A673 (cell line): ENCODE measurements at regions not wholly inside any gene's neighbourhood (a gene's known extent, or its start where the extent isn't known, plus 50 kb on each side); places are given as distances from the start of the nearest gene placed in this dataset.
A peak's percentile ranks its signal among the peaks of the same experiment; 100 is the strongest.

ENCODE experiments used
- BruUV-seq: library from RNA; stranded (reverse); fragments of 400-500 nt; replicated peaks from 2 replicates; lab custom pipeline; 2021; lab: Mats Ljungman, UMichigan
- CTCF ChIA-PET: fragments of 300-600 bp; sonication (Branson Sonifier 250); formaldehyde crosslinking; loops from one replicate; lab custom pipeline; 2022; ENCODE audit warnings: antibody characterized with exemption; lab: Charles Lee
- POLR2A ChIA-PET: fragments of 300-600 bp; sonication (Branson Sonifier 250); formaldehyde crosslinking; loops from one replicate; lab custom pipeline; 2022; ENCODE audit warnings: antibody characterized with exemption; ENCODE audit not compliant: low non-redundant PET; lab: Charles Lee
- DNase-seq: peaks from one replicate; pipeline ENCODE4 v3.0.0-alpha.2; 2015; ENCODE audit warnings: low spot score
- H3K27ac ChIP-seq: fragments of 200-600 bp; sonication (generic); 2 replicates; pipeline ENCODE4 v1.5.1; 2016; ENCODE audit warnings: mixed run types, low read depth, mild to moderate bottlenecking, mixed read lengths, antibody characterized with exemption, low read length; ENCODE audit not compliant: poor library complexity, severe bottlenecking
- H3K27me3 ChIP-seq: fragments of 200-600 bp; sonication (generic); replicated peaks from 2 replicates; pipeline ENCODE4 v1.6.1; 2017; ENCODE audit warnings: mixed run types, low read depth, mild to moderate bottlenecking, mixed read lengths, antibody characterized with exemption, low read length; ENCODE audit not compliant: insufficient read depth, poor library complexity
- H3K36me3 ChIP-seq: fragments of 200-600 bp; sonication (generic); 2 replicates; pipeline ENCODE4 v1.6.1; 2016; ENCODE audit warnings: mixed run types, mild to moderate bottlenecking, mixed read lengths, antibody characterized with exemption, low read length; ENCODE audit not compliant: insufficient read depth, poor library complexity, severe bottlenecking
- H3K4me1 ChIP-seq: fragments of 200-600 bp; sonication (generic); 2 replicates; pipeline ENCODE4 v1.6.1; 2017; ENCODE audit warnings: mixed run types, mild to moderate bottlenecking, mixed read lengths, antibody characterized with exemption, low read length; ENCODE audit not compliant: insufficient read depth, poor library complexity, severe bottlenecking
- H3K4me3 ChIP-seq: fragments of 200-600 bp; sonication (generic); 2 replicates; pipeline ENCODE4 v1.5.1; 2016; ENCODE audit warnings: low read depth, mixed run types, mild to moderate bottlenecking, mixed read lengths, low read length; ENCODE audit not compliant: poor library complexity, severe bottlenecking
- H3K9me3 ChIP-seq: fragments of 200-600 bp; sonication (generic); 2 replicates; pipeline ENCODE4 v1.6.1; 2016; ENCODE audit warnings: mixed run types, low read depth, mild to moderate bottlenecking, mixed read lengths, antibody characterized with exemption, low read length; ENCODE audit not compliant: poor library complexity, severe bottlenecking
- EZH2 ChIP-seq: fragments of 200-600 bp; sonication (generic); IDR thresholded peaks from 2 replicates; pipeline ENCODE4 v1.6.1; 2017; ENCODE audit warnings: borderline replicate concordance, low read depth, mild to moderate bottlenecking, mixed read lengths, antibody characterized with exemption, low read length; ENCODE audit not compliant: poor library complexity, severe bottlenecking
- intact Hi-C: fragments of 100-400 bp; cut with micrococcal nuclease; formaldehyde crosslinking; loops from one replicate; pipeline ENCODE4 v1.10.0; 2022; ENCODE audit not compliant: unreplicated experiment
- TF ChIP-seq, protein P1 (sequence below): fragments of 300-800, 200-600 bp; sonication (generic); conservative IDR thresholded peaks from 2 replicates; pipeline ENCODE4 v1.5.1; 2017; ENCODE audit warnings: low read depth, mild to moderate bottlenecking, antibody characterized with exemption, low read length, moderate library complexity, mixed read lengths

DNA sequence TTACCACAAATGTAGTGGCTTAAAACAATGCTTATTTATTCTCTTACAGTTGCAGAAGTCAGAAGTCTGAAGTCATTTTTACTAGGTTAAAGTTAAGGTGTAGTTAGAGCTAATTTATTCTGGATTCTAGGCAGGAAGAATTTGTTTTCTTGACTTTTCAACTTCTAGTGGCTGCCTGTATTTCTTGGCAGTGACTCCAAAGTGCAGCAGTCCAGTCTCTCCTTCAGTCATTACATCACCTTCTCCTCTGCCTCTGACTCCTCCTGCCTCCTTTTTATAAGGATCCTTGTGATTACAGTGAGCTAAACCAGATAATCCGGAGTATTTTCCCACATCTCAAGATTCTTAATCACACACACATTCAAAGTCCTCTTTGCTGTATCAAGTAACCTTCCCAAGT lies 581.4 kb downstream of the KCNA4 start:
- intact Hi-C loops: no loop called here
- ChIA-PET CTCF (no interaction called here), POLR2A (no interaction called here)
- no TSS peak for BruUV-seq
- TF ChIP-seq, protein P1, sequence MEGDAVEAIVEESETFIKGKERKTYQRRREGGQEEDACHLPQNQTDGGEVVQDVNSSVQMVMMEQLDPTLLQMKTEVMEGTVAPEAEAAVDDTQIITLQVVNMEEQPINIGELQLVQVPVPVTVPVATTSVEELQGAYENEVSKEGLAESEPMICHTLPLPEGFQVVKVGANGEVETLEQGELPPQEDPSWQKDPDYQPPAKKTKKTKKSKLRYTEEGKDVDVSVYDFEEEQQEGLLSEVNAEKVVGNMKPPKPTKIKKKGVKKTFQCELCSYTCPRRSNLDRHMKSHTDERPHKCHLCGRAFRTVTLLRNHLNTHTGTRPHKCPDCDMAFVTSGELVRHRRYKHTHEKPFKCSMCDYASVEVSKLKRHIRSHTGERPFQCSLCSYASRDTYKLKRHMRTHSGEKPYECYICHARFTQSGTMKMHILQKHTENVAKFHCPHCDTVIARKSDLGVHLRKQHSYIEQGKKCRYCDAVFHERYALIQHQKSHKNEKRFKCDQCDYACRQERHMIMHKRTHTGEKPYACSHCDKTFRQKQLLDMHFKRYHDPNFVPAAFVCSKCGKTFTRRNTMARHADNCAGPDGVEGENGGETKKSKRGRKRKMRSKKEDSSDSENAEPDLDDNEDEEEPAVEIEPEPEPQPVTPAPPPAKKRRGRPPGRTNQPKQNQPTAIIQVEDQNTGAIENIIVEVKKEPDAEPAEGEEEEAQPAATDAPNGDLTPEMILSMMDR: no peak
- TF ChIP-seq EZH2: no peak
- H3K4me1 ChIP-seq: no peaks in the 10 kb centered on the region
- no peak overlapping the region for H3K27ac ChIP-seq
- DNase-seq: no peak
- H3K27me3 ChIP-seq: peaks cover 10% of the 10 kb centered on the region
- H3K36me3 ChIP-seq: no peaks in the 10 kb centered on the region
- no peaks in the 10 kb centered on the region for H3K9me3 ChIP-seq
- no peak overlapping the region for H3K4me3 ChIP-seq

DNA sequence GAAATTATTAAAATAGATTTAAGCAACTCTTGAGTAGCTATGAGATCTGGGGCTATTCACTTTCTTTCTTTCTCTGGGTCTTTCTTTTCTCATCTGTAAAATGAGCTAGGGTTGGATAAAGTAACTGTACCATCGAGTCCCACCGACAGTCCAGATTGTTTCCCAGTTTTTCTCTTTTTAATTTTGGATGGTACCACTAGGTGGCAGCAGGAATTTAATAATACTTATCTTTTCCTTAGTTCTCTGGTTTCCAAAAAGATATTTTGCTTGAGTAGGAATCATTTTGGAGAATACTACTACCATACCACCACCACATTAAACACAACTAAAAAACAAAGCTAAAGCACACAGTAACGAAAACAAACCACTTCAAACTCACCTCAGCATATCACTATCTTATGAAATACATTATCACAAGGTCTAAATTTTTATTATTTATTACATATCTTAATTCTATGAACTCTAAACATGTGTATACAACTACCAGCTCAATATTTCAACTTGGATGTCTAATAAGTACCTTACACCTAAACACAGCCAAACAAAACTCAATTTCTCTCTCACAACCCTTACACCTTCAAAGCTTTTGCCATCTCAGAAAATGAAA lies 584.0 kb downstream of the KCNA4 start:
- no peak overlapping the region for H3K27ac ChIP-seq
- intact Hi-C loops: loop anchor here (1.0 to 5.0 kb wide), 4 partner anchors 710 to 1485 kb away; no protein-coding TSS in a partner anchor
- BruUV-seq: no TSS peak
- no peaks in the 10 kb centered on the region for H3K36me3 ChIP-seq
- peaks cover 10% of the 10 kb centered on the region for H3K27me3 ChIP-seq
- H3K4me1 ChIP-seq: no peaks in the 10 kb centered on the region
- CTCF ChIA-PET: interaction anchor here (0.6 to 1.8 kb wide), 5 partner anchors 710 to 1485 kb away, joined by 3 to 7 read pairs (median 4); no protein-coding TSS in a partner anchor
- TF ChIP-seq EZH2: peak; percentile 11
- TF ChIP-seq, protein P1: peak; percentile 92
- peak; percentile 81 for DNase-seq
- H3K9me3 ChIP-seq: no peaks in the 10 kb centered on the region
- no peak overlapping the region for H3K4me3 ChIP-seq
- POLR2A ChIA-PET: interaction anchor here (0.5 kb wide), 1 partner anchor 664 kb away, joined by 3 read pairs; no protein-coding TSS in a partner anchor

DNA sequence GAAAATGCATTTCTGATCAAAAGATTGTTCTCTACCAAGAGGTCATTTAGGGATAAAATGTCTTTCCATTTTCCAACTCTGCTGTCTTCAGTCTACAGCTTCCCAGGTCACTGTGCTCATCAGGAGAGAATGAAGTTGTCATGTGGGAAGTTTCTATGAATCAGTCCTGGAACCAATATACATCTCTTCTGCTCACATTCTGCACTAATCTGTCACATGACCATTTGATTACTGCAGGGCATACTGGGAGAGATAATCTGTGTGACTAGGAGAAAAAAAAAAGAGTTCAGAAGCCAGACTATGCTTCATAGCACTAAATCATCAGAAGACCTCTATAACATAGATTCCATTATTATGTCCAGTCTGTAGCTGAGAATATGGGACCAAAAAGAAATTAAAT lies 611.5 kb downstream of the KCNA4 start:
- TF ChIP-seq, protein P1: no peak
- TF ChIP-seq EZH2: no peak
- H3K27me3 ChIP-seq: peaks cover 27% of the 10 kb centered on the region
- BruUV-seq: no TSS peak
- no peaks in the 10 kb centered on the region for H3K4me1 ChIP-seq
- no peak overlapping the region for H3K27ac ChIP-seq
- no peaks in the 10 kb centered on the region for H3K36me3 ChIP-seq
- CTCF ChIA-PET: no interaction called here
- no peak overlapping the region for H3K4me3 ChIP-seq
- intact Hi-C loops: no loop called here
- no peak for DNase-seq
- POLR2A ChIA-PET: no interaction called here
- no peaks in the 10 kb centered on the region for H3K9me3 ChIP-seq
